ACC112 (cell line): ENCODE measurements at regions not wholly inside any gene's neighbourhood (a gene's known extent, or its start where the extent isn't known, plus 50 kb on each side); places are given as distances from the start of the nearest gene placed in this dataset.

Experiments
- H2AFZ ChIP-seq: fragments of 200-600 bp; sonication (generic); one replicate; pipeline ENCODE4 v1.6.0; 2017; ENCODE audit warnings: antibody characterized with exemption, low read length; ENCODE audit not compliant: unreplicated experiment
- H3K27ac ChIP-seq: fragments of 200-600 bp; sonication (generic); 2 replicates; pipeline ENCODE4 v1.5.1; 2014; ENCODE audit warnings: low read depth, mild to moderate bottlenecking, antibody characterized with exemption, low read length, moderate library complexity
- H3K27me3 ChIP-seq: fragments of 200-600 bp; sonication (generic); 2 replicates; pipeline ENCODE4 v1.6.1; 2014; ENCODE audit warnings: mild to moderate bottlenecking, antibody characterized with exemption, low read length, moderate library complexity, mixed read lengths; ENCODE audit not compliant: insufficient read depth
- H3K36me3 ChIP-seq: fragments of 200-600 bp; sonication (generic); 2 replicates; pipeline ENCODE4 v1.6.1; 2016; ENCODE audit warnings: mild to moderate bottlenecking, antibody characterized with exemption, low read length, moderate library complexity, mixed read lengths; ENCODE audit not compliant: insufficient read depth
- H3K4me1 ChIP-seq: fragments of 200-600 bp; sonication (generic); one replicate; pipeline ENCODE4 v1.6.1; 2016; ENCODE audit warnings: low read length, mixed read lengths; ENCODE audit not compliant: insufficient read depth, unreplicated experiment, control insufficient read depth
- H3K4me3 ChIP-seq: fragments of 200-600 bp; sonication (generic); 2 replicates; pipeline ENCODE4 v1.5.1; 2014; ENCODE audit warnings: mild to moderate bottlenecking, low read depth, low read length
- H3K79me2 ChIP-seq: fragments of 200-600 bp; sonication (generic); one replicate; pipeline ENCODE4 v1.6.0; 2016; ENCODE audit warnings: low read length; ENCODE audit not compliant: control insufficient read depth, unreplicated experiment, insufficient read depth

DNA sequence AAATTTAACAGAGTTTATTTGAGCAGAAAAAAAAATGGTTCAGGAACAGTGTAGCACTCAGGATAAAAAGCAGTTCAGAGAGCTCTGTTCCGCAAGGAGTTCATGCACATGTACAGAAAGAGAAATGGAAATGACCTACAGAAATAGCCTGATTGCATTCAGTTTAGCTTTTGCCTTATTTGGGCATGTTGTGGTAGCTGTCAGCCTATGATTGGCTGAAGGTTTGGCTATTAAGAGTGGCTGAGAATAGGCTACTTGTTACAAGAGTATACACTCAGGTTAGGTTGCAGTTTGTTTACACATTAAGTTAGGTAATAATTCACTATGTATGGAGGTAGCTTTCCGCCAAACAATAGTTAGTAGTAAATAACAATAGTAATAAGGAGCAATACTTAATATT, 511.0 kb upstream of the TMPRSS15 start:
- H3K4me3 ChIP-seq = no peak overlapping the region
- no peak overlapping the region for H2AFZ ChIP-seq

GRCh38 chr21:18917622-18918021, 514.0 kb upstream of the TMPRSS15 start:
- H3K4me1 ChIP-seq = no peaks in the 10 kb centered on the region
- no peaks in the 10 kb centered on the region for H3K36me3 ChIP-seq
- no peaks in the 10 kb centered on the region for H3K79me2 ChIP-seq
- no peak overlapping the region for H3K27ac ChIP-seq
- no peak overlapping the region for H2AFZ ChIP-seq
- H3K4me3 ChIP-seq = no peak overlapping the region
- no peaks in the 10 kb centered on the region for H3K27me3 ChIP-seq

More for the DNA sequence above, 511.0 kb upstream of the TMPRSS15 start:
- Histone ChIP-seq H3K36me3 (no peaks in the 10 kb centered on the region), H3K27ac (no peak overlapping the region), H3K79me2 (no peaks in the 10 kb centered on the region), H3K27me3 (no peaks in the 10 kb centered on the region), H3K4me1 (no peaks in the 10 kb centered on the region)

DNA sequence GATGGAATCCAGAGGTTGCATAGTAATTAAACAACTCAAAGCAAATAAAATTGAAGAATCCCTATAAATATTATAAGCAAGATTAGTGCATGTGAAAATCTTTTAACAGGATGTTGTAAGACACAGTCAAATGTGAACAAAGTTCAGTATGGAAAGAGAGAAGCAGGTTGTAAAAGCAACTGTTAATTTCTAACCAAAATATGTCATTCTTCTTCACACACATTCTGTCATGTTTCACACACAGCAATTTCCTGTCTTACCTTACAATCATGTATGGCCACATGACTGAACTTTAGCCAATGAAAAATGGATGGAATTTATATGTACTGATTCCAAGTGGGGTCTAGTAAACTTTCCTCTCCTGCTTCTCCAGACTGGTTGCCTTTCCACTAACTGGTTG, 527.7 kb upstream of the TMPRSS15 start:
- no peak overlapping the region for H2AFZ ChIP-seq
- no peaks in the 10 kb centered on the region for H3K79me2 ChIP-seq
- H3K4me3 ChIP-seq = no peak overlapping the region
- H3K27ac ChIP-seq = no peak overlapping the region
- no peaks in the 10 kb centered on the region for H3K27me3 ChIP-seq
- no peaks in the 10 kb centered on the region for H3K36me3 ChIP-seq
- H3K4me1 ChIP-seq = no peaks in the 10 kb centered on the region

- no peaks in the 10 kb centered on the region for H3K27me3 ChIP-seq
- no peaks in the 10 kb centered on the region for H3K79me2 ChIP-seq
- H3K4me3 ChIP-seq = no peak overlapping the region
- H3K36me3 ChIP-seq = no peaks in the 10 kb centered on the region
- H2AFZ ChIP-seq = no peak overlapping the region
- no peaks in the 10 kb centered on the region for H3K4me1 ChIP-seq
- H3K27ac ChIP-seq = no peak overlapping the region
These were observed 533.8 kb upstream of the TMPRSS15 start for GRCh38 chr21:18937337-18937736.

- no peak overlapping the region for H3K4me3 ChIP-seq
- no peaks in the 10 kb centered on the region for H3K36me3 ChIP-seq
- no peaks in the 10 kb centered on the region for H3K79me2 ChIP-seq
- no peaks in the 10 kb centered on the region for H3K4me1 ChIP-seq
- H3K27ac ChIP-seq = no peak overlapping the region
- no peaks in the 10 kb centered on the region for H3K27me3 ChIP-seq
- no peak overlapping the region for H2AFZ ChIP-seq
These were observed 537.2 kb upstream of the TMPRSS15 start for GRCh38 chr21:18940791-18941190.

DNA sequence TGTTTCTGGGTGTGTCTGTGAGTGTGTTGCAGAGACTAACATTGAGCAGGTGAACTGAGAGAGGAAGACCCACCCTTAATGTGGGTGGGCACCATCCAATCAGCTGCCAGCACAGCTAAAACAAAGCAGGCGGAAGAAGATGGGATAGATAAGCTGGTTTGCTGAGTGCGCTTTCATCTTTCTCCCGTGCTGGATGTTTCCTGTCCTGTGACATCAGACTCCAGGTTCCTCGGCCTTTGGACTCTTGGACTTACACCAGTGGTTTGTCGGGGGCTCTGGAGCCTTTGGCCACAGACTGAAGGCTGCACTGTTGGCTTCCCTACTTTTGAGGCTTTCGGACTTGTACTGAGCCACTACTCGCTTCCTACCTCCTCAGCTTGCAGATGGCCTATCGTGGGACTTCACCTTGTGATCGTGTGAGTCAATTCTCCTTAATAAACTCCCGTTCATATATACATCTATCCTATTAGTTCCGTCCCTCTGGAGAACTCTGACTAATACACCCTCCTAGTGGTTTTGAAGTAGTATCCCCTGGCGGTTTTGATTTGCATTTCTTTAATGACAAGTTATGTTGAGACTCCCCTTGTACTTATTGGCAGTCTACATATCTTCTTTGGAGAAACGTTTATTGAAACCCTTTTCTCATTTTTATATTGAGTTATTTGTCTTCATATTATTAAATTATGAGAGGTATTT, 546.6 kb upstream of the TMPRSS15 start:
- Histone ChIP-seq H3K27ac (no peak overlapping the region), H2AFZ (no peak overlapping the region), H3K36me3 (no peaks in the 10 kb centered on the region), H3K27me3 (no peaks in the 10 kb centered on the region), H3K4me3 (no peak overlapping the region), H3K4me1 (no peaks in the 10 kb centered on the region), H3K79me2 (no peaks in the 10 kb centered on the region)

GRCh38 chr21:18951271-18952038, 547.9 kb upstream of the TMPRSS15 start:
- Histone ChIP-seq H3K79me2 (no peaks in the 10 kb centered on the region), H3K4me3 (no peak overlapping the region), H3K27me3 (no peaks in the 10 kb centered on the region), H3K27ac (no peak overlapping the region), H3K4me1 (no peaks in the 10 kb centered on the region), H3K36me3 (no peaks in the 10 kb centered on the region), H2AFZ (no peak overlapping the region)

DNA sequence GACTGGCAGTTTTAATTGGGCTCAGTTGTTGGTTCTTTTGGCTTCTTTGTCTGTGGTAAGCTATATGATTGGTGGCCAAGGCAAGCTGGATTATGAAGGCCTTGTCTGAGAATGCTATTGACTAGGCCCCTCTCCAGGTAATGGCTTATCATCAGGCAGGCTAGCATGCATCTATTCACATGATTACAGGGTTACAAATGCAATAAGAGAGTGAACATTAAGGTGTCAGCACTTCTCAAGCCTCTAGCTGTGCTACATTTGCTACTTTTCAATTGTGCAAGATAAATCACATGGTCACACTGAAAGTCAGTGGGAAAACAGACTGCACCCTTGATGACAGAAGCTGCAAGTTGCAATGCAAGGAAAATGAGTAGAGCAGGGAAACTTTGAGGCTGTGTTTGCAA, 550.9 kb upstream of the TMPRSS15 start:
- no peak overlapping the region for H2AFZ ChIP-seq
- H3K27ac ChIP-seq = no peak overlapping the region
- no peaks in the 10 kb centered on the region for H3K4me1 ChIP-seq
- no peaks in the 10 kb centered on the region for H3K27me3 ChIP-seq
- no peaks in the 10 kb centered on the region for H3K79me2 ChIP-seq
- H3K36me3 ChIP-seq = no peaks in the 10 kb centered on the region
- H3K4me3 ChIP-seq = no peak overlapping the region

DNA sequence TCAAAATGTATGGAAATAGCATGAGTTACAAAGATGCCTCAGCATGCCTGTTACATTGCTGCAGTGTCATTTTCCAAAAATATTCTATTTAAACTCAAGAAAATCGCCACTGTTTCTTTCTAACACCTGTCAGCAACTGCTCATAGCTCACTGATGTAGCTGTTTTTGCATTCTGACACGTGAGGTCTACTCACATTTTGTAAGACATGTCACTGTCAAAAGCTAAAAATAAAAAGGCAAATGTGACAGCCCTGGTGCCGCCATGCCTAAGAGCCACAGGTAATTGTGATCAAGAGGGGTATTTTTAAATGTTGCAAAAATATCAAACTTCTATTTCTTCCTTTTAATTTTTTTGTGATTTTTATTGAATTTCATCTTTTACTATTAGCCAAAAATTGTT, 556.2 kb upstream of the TMPRSS15 start:
- H3K27me3 ChIP-seq = no peaks in the 10 kb centered on the region

GRCh38 chr21:18960306-18960705, 556.7 kb upstream of the TMPRSS15 start:
- Histone ChIP-seq H3K79me2 (no peaks in the 10 kb centered on the region), H3K4me1 (no peaks in the 10 kb centered on the region), H3K27me3 (no peaks in the 10 kb centered on the region), H3K36me3 (no peaks in the 10 kb centered on the region), H3K27ac (no peak overlapping the region), H2AFZ (no peak overlapping the region), H3K4me3 (no peak overlapping the region)

More for the DNA sequence above, 556.2 kb upstream of the TMPRSS15 start:
- Histone ChIP-seq H3K4me3 (no peak overlapping the region), H2AFZ (no peak overlapping the region), H3K79me2 (no peaks in the 10 kb centered on the region), H3K27ac (no peak overlapping the region), H3K4me1 (no peaks in the 10 kb centered on the region), H3K36me3 (no peaks in the 10 kb centered on the region)

DNA sequence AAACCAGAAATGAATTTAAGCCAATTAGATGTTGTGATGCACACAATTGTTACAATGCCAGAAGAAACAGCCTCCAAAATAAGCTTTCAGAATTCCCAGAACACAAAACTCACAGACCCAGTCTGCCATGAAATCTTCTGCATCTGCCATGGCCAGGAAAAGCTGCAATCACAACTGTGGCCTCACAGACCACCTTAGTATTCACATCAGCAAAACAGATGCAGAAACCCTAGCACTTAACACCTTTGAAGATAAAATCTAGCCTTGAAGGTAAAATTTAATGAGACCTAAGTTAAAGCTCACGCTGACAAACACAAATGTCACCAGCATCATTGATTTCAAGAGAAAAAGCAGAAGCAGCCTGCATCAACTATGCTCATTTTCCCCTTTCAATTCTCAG, 566.8 kb upstream of the TMPRSS15 start:
- Histone ChIP-seq H3K27ac (no peak overlapping the region), H3K27me3 (no peaks in the 10 kb centered on the region), H2AFZ (no peak overlapping the region), H3K4me3 (no peak overlapping the region), H3K36me3 (no peaks in the 10 kb centered on the region), H3K4me1 (no peaks in the 10 kb centered on the region), H3K79me2 (no peaks in the 10 kb centered on the region)
